Breast epithelium (tissue), 4 donors: ENCODE measurements at regions not wholly inside any gene's neighbourhood (a gene's known extent, or its start where the extent isn't known, plus 50 kb on each side); places are given as distances from the start of the nearest gene placed in this dataset.

Source experiments
- DNase-seq, 2 donors: peaks; one replicate each; pipeline ENCODE4 v3.0.0-alpha.2; 2019; ENCODE audit warnings: low spot score in 2 of 2
- H3K27ac ChIP-seq, 2 donors: fragments of 200-600 bp; sonication (generic) in 1 of 2; one replicate each; pipeline ENCODE4 v1.5.1; 2016 to 2019; ENCODE audit warnings: mild to moderate bottlenecking in 1 of 2
- H3K27me3 ChIP-seq, 2 donors: fragments of 200-600 bp; sonication (generic) in 1 of 2; one replicate each; pipeline versions ENCODE4 v1.5.1 to v1.6.0; 2017 to 2019; ENCODE audit warnings: control low read depth in 1 of 2, mild to moderate bottlenecking in 1 of 2
- H3K36me3 ChIP-seq: fragments of 200-600 bp; one replicate; pipeline ENCODE4 v1.5.1; 2019
- H3K4me1 ChIP-seq, 2 donors: fragments of 200-600 bp; sonication (generic); one replicate each; pipeline ENCODE4 v1.5.1; 2016 to 2019; ENCODE audit warnings: control low read depth in 1 of 2
- H3K4me3 ChIP-seq, 3 donors: fragments of 200-600 bp; sonication (generic); 1 replicate in 2 of 3; 2 replicates in 1 of 3; pipeline ENCODE4 v1.5.1; 2016 to 2019; ENCODE audit warnings: mild to moderate bottlenecking in 3 of 3, moderate library complexity in 2 of 3
- H3K9me3 ChIP-seq, 2 donors: fragments of 200-600 bp; sonication (generic) in 1 of 2; one replicate each; pipeline ENCODE4 v1.5.1; 2016 to 2019; ENCODE audit warnings: control low read depth in 1 of 2
- POLR2A ChIP-seq: fragments of 450-650 bp; IDR thresholded peaks from one replicate; pipeline ENCODE4 v1.6.1; 2016; ENCODE audit warnings: antibody characterized with exemption, mild to moderate bottlenecking, moderate library complexity
- POLR2AphosphoS5 ChIP-seq, 3 donors: sonication (generic); formaldehyde crosslinking; IDR thresholded peaks; one replicate each; pipeline ENCODE4 v1.6.1; 2017; ENCODE audit warnings: antibody characterized with exemption in 3 of 3
- intact Hi-C: fragments of 100-400 bp; cut with DNase I; formaldehyde crosslinking; loops from one replicate; pipeline ENCODE4 v1.15.1; 2023; ENCODE audit warnings: low total_unique reads
- TF ChIP-seq, protein P1 (sequence below), 3 donors: fragments of 450-650 bp; IDR thresholded peaks; one replicate each; pipeline ENCODE4 v1.5.1; 2016 to 2017; ENCODE audit warnings: antibody characterized with exemption in 3 of 3, mild to moderate bottlenecking in 3 of 3, moderate library complexity in 3 of 3

DNA sequence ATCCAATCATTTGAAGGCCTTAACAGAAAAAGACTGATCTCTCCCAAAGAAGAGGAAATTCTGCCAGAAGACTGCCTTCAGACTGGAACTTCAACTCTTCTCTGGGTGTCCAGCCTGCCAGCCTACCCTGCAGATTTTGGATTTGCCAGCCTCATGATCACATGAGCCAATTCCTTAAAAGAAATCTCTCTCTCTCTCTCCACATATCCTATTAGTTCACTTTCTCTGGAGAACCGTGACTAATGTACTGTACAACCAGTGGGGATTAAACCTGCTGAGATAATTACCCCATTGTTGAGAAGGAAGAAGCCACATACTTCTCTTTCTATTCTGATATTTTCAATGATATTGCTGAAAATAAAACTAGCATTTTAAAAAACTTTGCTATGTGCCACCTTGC lies 711.3 kb upstream of the AMOT start:
- intact Hi-C loops: no loop called here
- H3K4me1 ChIP-seq: no peaks in the 10 kb centered on the region
- no peak for TF ChIP-seq POLR2AphosphoS5 (IDR thresholded peaks at IDR 0.05)
- no peak for TF ChIP-seq POLR2A
- no peaks in the 10 kb centered on the region for H3K9me3 ChIP-seq
- no peak overlapping the region for H3K4me3 ChIP-seq
- peaks cover 0 to 22% of the 10 kb centered on the region in 2 donors for H3K27me3 ChIP-seq
- no peaks in the 10 kb centered on the region for H3K36me3 ChIP-seq
- DNase-seq: no peak
- H3K27ac ChIP-seq: no peak overlapping the region

GRCh38 chrX:113548308-113549015 lies 707.8 kb upstream of the AMOT start:
- Histone ChIP-seq H3K36me3 (no peaks in the 10 kb centered on the region), H3K27ac (no peak overlapping the region), H3K27me3 (peaks cover 0 to 14% of the 10 kb centered on the region in 2 donors), H3K4me3 (no peak overlapping the region), H3K4me1 (no peaks in the 10 kb centered on the region), H3K9me3 (no peaks in the 10 kb centered on the region)
- no peak for TF ChIP-seq POLR2A
- TF ChIP-seq POLR2AphosphoS5 (IDR thresholded peaks at IDR 0.05): no peak
- TF ChIP-seq, protein P1, sequence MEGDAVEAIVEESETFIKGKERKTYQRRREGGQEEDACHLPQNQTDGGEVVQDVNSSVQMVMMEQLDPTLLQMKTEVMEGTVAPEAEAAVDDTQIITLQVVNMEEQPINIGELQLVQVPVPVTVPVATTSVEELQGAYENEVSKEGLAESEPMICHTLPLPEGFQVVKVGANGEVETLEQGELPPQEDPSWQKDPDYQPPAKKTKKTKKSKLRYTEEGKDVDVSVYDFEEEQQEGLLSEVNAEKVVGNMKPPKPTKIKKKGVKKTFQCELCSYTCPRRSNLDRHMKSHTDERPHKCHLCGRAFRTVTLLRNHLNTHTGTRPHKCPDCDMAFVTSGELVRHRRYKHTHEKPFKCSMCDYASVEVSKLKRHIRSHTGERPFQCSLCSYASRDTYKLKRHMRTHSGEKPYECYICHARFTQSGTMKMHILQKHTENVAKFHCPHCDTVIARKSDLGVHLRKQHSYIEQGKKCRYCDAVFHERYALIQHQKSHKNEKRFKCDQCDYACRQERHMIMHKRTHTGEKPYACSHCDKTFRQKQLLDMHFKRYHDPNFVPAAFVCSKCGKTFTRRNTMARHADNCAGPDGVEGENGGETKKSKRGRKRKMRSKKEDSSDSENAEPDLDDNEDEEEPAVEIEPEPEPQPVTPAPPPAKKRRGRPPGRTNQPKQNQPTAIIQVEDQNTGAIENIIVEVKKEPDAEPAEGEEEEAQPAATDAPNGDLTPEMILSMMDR (IDR thresholded peaks at IDR 0.05): no peak
- no peak for DNase-seq
- intact Hi-C loops: no loop called here

DNA sequence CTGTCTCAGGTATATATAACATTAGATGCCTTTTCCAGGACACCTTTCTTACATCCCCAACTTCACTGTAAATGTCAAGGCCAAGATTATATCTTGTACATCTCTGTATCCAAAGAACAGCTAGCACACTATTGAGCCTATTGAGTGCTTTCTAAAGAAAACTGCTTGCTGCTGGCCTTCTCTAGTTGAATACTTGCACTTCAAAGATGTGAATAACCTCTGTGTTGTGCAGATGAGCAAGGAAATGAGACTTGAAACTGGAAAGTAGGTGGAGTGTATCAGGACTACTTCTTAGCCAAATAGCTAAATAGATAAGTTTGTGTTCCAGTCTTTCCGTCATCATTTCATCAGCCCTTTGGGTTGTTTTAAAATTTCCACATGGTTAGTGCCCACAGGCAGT lies 704.4 kb upstream of the AMOT start:
- DNase-seq: no peak
- intact Hi-C loops: no loop called here
- Histone ChIP-seq H3K27me3 (peaks cover 0 to 8% of the 10 kb centered on the region in 2 donors), H3K36me3 (no peaks in the 10 kb centered on the region), H3K4me3 (no peak overlapping the region), H3K4me1 (no peaks in the 10 kb centered on the region), H3K9me3 (no peaks in the 10 kb centered on the region), H3K27ac (no peak overlapping the region)
- no peak for TF ChIP-seq POLR2A
- no peak for TF ChIP-seq POLR2AphosphoS5 (IDR thresholded peaks at IDR 0.05)
- TF ChIP-seq, protein P1 (IDR thresholded peaks at IDR 0.05): no peak

- intact Hi-C loops: no loop called here
These were observed 699.1 kb upstream of the AMOT start for GRCh38 chrX:113539599-113540356.

GRCh38 chrX:113529426-113530013 lies 688.9 kb upstream of the AMOT start:
- Histone ChIP-seq H3K4me3 (no peak overlapping the region), H3K9me3 (no peaks in the 10 kb centered on the region), H3K36me3 (no peaks in the 10 kb centered on the region), H3K27ac (no peak overlapping the region), H3K4me1 (no peaks in the 10 kb centered on the region), H3K27me3 (peaks cover 0 to 34% of the 10 kb centered on the region in 2 donors)
- DNase-seq: no peak
- intact Hi-C loops: no loop called here
- no peak for TF ChIP-seq POLR2AphosphoS5 (IDR thresholded peaks at IDR 0.05)
- no peak for TF ChIP-seq POLR2A

More at GRCh38 chrX:113539599-113540356, 699.1 kb upstream of the AMOT start:
- Histone ChIP-seq H3K27me3 (peaks cover 0 to 4% of the 10 kb centered on the region in 2 donors), H3K36me3 (no peaks in the 10 kb centered on the region), H3K9me3 (no peaks in the 10 kb centered on the region), H3K4me3 (no peak overlapping the region), H3K27ac (no peak overlapping the region), H3K4me1 (no peaks in the 10 kb centered on the region)
- TF ChIP-seq POLR2AphosphoS5 (IDR thresholded peaks at IDR 0.05) (no peak), POLR2A (no peak)
- TF ChIP-seq, protein P1 (IDR thresholded peaks at IDR 0.05): no peak
- no peak for DNase-seq

DNA sequence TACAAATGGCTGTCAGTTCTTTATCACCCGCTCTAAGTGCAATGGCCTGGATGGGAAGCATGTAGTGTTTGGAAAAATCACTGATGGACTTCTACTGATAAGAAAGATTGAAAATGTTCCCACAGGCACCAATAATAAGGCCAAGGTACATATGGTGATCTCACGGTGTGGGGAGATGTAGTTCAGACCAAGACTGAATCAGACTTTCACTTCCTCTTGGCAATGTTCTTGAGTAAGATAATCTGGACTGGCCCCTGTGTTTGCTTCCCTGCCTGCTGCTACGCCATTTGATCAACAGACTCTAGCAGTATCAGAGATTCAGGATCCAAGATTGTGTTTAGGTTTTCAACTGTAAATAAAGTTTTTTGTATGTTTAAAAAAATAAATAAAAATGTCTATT lies 682.2 kb upstream of the AMOT start:
- DNase-seq: no peak
- H3K4me1 ChIP-seq: no peaks in the 10 kb centered on the region
- intact Hi-C loops: no loop called here
- H3K9me3 ChIP-seq: no peaks in the 10 kb centered on the region
- H3K27me3 ChIP-seq: peaks cover 0 to 3% of the 10 kb centered on the region in 2 donors
- TF ChIP-seq POLR2AphosphoS5 (IDR thresholded peaks at IDR 0.05): no peak
- H3K36me3 ChIP-seq: no peaks in the 10 kb centered on the region
- H3K27ac ChIP-seq: no peak overlapping the region
- H3K4me3 ChIP-seq: no peak overlapping the region
